Smooth muscle cell (in vitro differentiated cells): ENCODE measurements at regions not wholly inside any gene's neighbourhood (a gene's known extent, or its start where the extent isn't known, plus 50 kb on each side); places are given as distances from the start of the nearest gene placed in this dataset.

Source experiments
- DNase-seq: peaks from one replicate; lab custom pipeline; 2025; ENCODE audit not compliant: unreplicated experiment; lab: John Stamatoyannopoulos, UW
- H2AFZ ChIP-seq: fragments of 200-600 bp; sonication (generic); 2 replicates; pipeline ENCODE4 v1.6.0; 2016; ENCODE audit warnings: antibody characterized with exemption, low read depth, mild to moderate bottlenecking
- H3F3A ChIP-seq: fragments of 200-600 bp; sonication (generic); 2 replicates; pipeline ENCODE4 v1.6.0; 2017; ENCODE audit warnings: antibody characterized with exemption, low read depth
- H3K27ac ChIP-seq: fragments of 200-600 bp; sonication (generic); 2 replicates; pipeline ENCODE4 v1.5.1; 2016; ENCODE audit warnings: low read depth, mild to moderate bottlenecking
- H3K27me3 ChIP-seq: fragments of 200-600 bp; sonication (generic); 2 replicates; pipeline ENCODE4 v1.6.1; 2016; ENCODE audit warnings: low read depth, mild to moderate bottlenecking
- H3K36me3 ChIP-seq: fragments of 200-600 bp; sonication (generic); 2 replicates; pipeline ENCODE4 v1.5.1; 2016; ENCODE audit warnings: low read depth
- H3K4me1 ChIP-seq: fragments of 200-600 bp; sonication (generic); 2 replicates; pipeline ENCODE4 v1.5.1; 2016; ENCODE audit warnings: low read depth
- H3K4me2 ChIP-seq: fragments of 200-600 bp; sonication (generic); 2 replicates; pipeline ENCODE4 v1.6.0; 2016; ENCODE audit warnings: mild to moderate bottlenecking
- H3K4me3 ChIP-seq: fragments of 200-600 bp; sonication (generic); 2 replicates; pipeline ENCODE4 v1.5.1; 2016; ENCODE audit warnings: mild to moderate bottlenecking
- H3K79me2 ChIP-seq: fragments of 200-600 bp; sonication (generic); 2 replicates; pipeline ENCODE4 v1.6.0; 2016; ENCODE audit warnings: low read depth, mild to moderate bottlenecking
- H3K9ac ChIP-seq: fragments of 200-600 bp; sonication (generic); 2 replicates; pipeline ENCODE4 v1.6.0; 2016; ENCODE audit warnings: low read depth
- H3K9me3 ChIP-seq: fragments of 200-600 bp; sonication (generic); replicated peaks from 2 replicates; pipeline ENCODE4 v1.5.1; 2016; ENCODE audit warnings: low read depth
- H4K20me1 ChIP-seq: fragments of 200-600 bp; sonication (generic); 2 replicates; pipeline ENCODE4 v1.6.0; 2016; ENCODE audit warnings: low read depth
- CTCF ChIP-seq: fragments of 200-600 bp; sonication (generic); IDR thresholded peaks from 2 replicates; pipeline ENCODE4 v1.5.1; 2017; ENCODE audit warnings: borderline replicate concordance, mild to moderate bottlenecking, antibody characterized with exemption; ENCODE audit not compliant: insufficient read depth, poor library complexity, severe bottlenecking
- WGBS: methylation state at CpG from one replicate; pipeline ENCODE4 v1.1.7; 2016; ENCODE audit warnings: low lambda C conversion rate; 5-methylcytosine and 5-hydroxymethylcytosine counted together

GRCh38 chr3:180755556-180755955 lies 76.3 kb upstream of the CCDC39 start:
- Histone ChIP-seq H3F3A (no peaks in the 10 kb centered on the region), H3K4me3 (no peak overlapping the region), H3K4me1 (no peaks in the 10 kb centered on the region), H2AFZ (no peak overlapping the region), H3K27me3 (no peaks in the 10 kb centered on the region), H3K9ac (no peak overlapping the region), H3K4me2 (no peak overlapping the region), H3K36me3 (no peaks in the 10 kb centered on the region), H3K9me3 (no peaks in the 10 kb centered on the region), H3K79me2 (no peaks in the 10 kb centered on the region), H4K20me1 (no peaks in the 10 kb centered on the region), H3K27ac (no peak overlapping the region)
- 45% methylated on average over 2 of the region's 2 CpGs for WGBS
- no peak for DNase-seq
- TF ChIP-seq CTCF: no peak

GRCh38 chr3:180762866-180763265 lies 83.6 kb upstream of the CCDC39 start:
- H3K79me2 ChIP-seq: no peaks in the 10 kb centered on the region
- no peaks in the 10 kb centered on the region for H3F3A ChIP-seq
- no peak for DNase-seq
- no peaks in the 10 kb centered on the region for H3K36me3 ChIP-seq
- H3K4me2 ChIP-seq: no peak overlapping the region
- WGBS: 70% methylated on average over 4 of the region's 4 CpGs
- no peak overlapping the region for H2AFZ ChIP-seq
- no peak overlapping the region for H3K27ac ChIP-seq
- H3K4me1 ChIP-seq: no peaks in the 10 kb centered on the region
- no peak overlapping the region for H3K9ac ChIP-seq
- no peaks in the 10 kb centered on the region for H4K20me1 ChIP-seq
- H3K9me3 ChIP-seq: no peaks in the 10 kb centered on the region
- TF ChIP-seq CTCF: no peak
- H3K4me3 ChIP-seq: no peak overlapping the region
- H3K27me3 ChIP-seq: no peaks in the 10 kb centered on the region

GRCh38 chr3:180764481-180764880 lies 85.2 kb upstream of the CCDC39 start:
- no peaks in the 10 kb centered on the region for H4K20me1 ChIP-seq
- H3K4me3 ChIP-seq: no peak overlapping the region
- no peaks in the 10 kb centered on the region for H3K4me1 ChIP-seq
- no peaks in the 10 kb centered on the region for H3K9me3 ChIP-seq
- no peaks in the 10 kb centered on the region for H3F3A ChIP-seq
- no peaks in the 10 kb centered on the region for H3K27me3 ChIP-seq
- H3K9ac ChIP-seq: no peak overlapping the region
- no peak for TF ChIP-seq CTCF
- H2AFZ ChIP-seq: no peak overlapping the region
- no peak for DNase-seq
- WGBS: 89% methylated on average over 1 of the region's 1 CpG
- H3K79me2 ChIP-seq: no peaks in the 10 kb centered on the region
- H3K27ac ChIP-seq: no peak overlapping the region
- no peaks in the 10 kb centered on the region for H3K36me3 ChIP-seq
- H3K4me2 ChIP-seq: no peak overlapping the region

GRCh38 chr3:180770639-180771038 lies 91.3 kb upstream of the CCDC39 start:
- no peaks in the 10 kb centered on the region for H3K27me3 ChIP-seq
- no peaks in the 10 kb centered on the region for H3K4me1 ChIP-seq
- H3F3A ChIP-seq: no peaks in the 10 kb centered on the region
- DNase-seq: no peak
- H3K9ac ChIP-seq: no peak overlapping the region
- H3K36me3 ChIP-seq: no peaks in the 10 kb centered on the region
- no peaks in the 10 kb centered on the region for H3K79me2 ChIP-seq
- no peak overlapping the region for H3K4me3 ChIP-seq
- H3K9me3 ChIP-seq: peaks cover 4% of the 10 kb centered on the region
- H3K27ac ChIP-seq: no peak overlapping the region
- H2AFZ ChIP-seq: no peak overlapping the region
- 59% methylated on average over 1 of the region's 1 CpG for WGBS
- no peak overlapping the region for H3K4me2 ChIP-seq
- no peaks in the 10 kb centered on the region for H4K20me1 ChIP-seq
- TF ChIP-seq CTCF: no peak
